GM11168 (cell line): ENCODE measurements at regions not wholly inside any gene's neighbourhood (a gene's known extent, or its start where the extent isn't known, plus 50 kb on each side); places are given as distances from the start of the nearest gene placed in this dataset.
"Not testable (repeated sequence)": the region's sequence is repeated elsewhere in the genome, so short reads cannot be mapped to it uniquely, and the experiment has no call there.

Source experiments
- in situ Hi-C: fragments of 300-500 bp; cut with MboI; formaldehyde crosslinking; loops from one replicate; pipeline ENCODE4 v1.12.0; 2022; ENCODE audit warnings: low sequenced_read_pairs; ENCODE audit not compliant: unreplicated experiment

GRCh38 chr7:142483659-142484317, 225.9 kb upstream of the PRSS58 start:
- in situ Hi-C loops, result no loop called here

GRCh38 chr7:142482891-142483658, 225.2 kb upstream of the PRSS58 start:
- in situ Hi-C loops, result no loop called here

- in situ Hi-C loops, result no loop called here
Measured at GRCh38 chr7:142481548-142481947, 223.7 kb upstream of the PRSS58 start.

- in situ Hi-C loops, result no loop called here
Measured at GRCh38 chr7:142478479-142479220, 220.8 kb upstream of the PRSS58 start.

- in situ Hi-C loops, result not testable (repeated sequence)
Measured at GRCh38 chr7:142477801-142478200, 219.9 kb upstream of the PRSS58 start.

GRCh38 chr7:142477079-142477651, 219.3 kb upstream of the PRSS58 start:
- in situ Hi-C loops, result no loop called here

GRCh38 chr7:142476077-142476476, 218.2 kb upstream of the PRSS58 start:
- in situ Hi-C loops, result no loop called here

- in situ Hi-C loops, result no loop called here
Measured at GRCh38 chr7:142471820-142472219, 214.0 kb upstream of the PRSS58 start.

GRCh38 chr7:142470544-142470830, 212.6 kb upstream of the PRSS58 start:
- in situ Hi-C loops, result no loop called here

- in situ Hi-C loops, result no loop called here
Measured at GRCh38 chr7:142469696-142470543, 212.1 kb upstream of the PRSS58 start.

- in situ Hi-C loops, result no loop called here
Measured at GRCh38 chr7:142468871-142469665, 211.2 kb upstream of the PRSS58 start.

GRCh38 chr7:142467056-142467655, 209.3 kb upstream of the PRSS58 start:
- in situ Hi-C loops, result not testable (repeated sequence)

GRCh38 chr7:142463401-142463850, 205.6 kb upstream of the PRSS58 start:
- in situ Hi-C loops, result no loop called here

GRCh38 chr7:142461437-142461836, 203.6 kb upstream of the PRSS58 start:
- in situ Hi-C loops, result no loop called here

- in situ Hi-C loops, result no loop called here
Measured at GRCh38 chr7:142460402-142461117, 202.7 kb upstream of the PRSS58 start.

- in situ Hi-C loops, result no loop called here
Measured at GRCh38 chr7:142459551-142459963, 201.7 kb upstream of the PRSS58 start.

- in situ Hi-C loops, result no loop called here
Measured at GRCh38 chr7:142457146-142457703, 199.4 kb upstream of the PRSS58 start.

- in situ Hi-C loops, result no loop called here
Measured at GRCh38 chr7:142455392-142455791, 197.5 kb upstream of the PRSS58 start.
